CD4-positive, alpha-beta T cell treated with Interferon alpha-2 for 1 hour (primary cell): ENCODE measurements at regions not wholly inside any gene's neighbourhood (a gene's known extent, or its start where the extent isn't known, plus 50 kb on each side); places are given as distances from the start of the nearest gene placed in this dataset.

Experiments
- DNase-seq, 2 donors: peaks; one replicate each; pipeline ENCODE4 v3.0.0-alpha.2; 2020 to 2022

DNA sequence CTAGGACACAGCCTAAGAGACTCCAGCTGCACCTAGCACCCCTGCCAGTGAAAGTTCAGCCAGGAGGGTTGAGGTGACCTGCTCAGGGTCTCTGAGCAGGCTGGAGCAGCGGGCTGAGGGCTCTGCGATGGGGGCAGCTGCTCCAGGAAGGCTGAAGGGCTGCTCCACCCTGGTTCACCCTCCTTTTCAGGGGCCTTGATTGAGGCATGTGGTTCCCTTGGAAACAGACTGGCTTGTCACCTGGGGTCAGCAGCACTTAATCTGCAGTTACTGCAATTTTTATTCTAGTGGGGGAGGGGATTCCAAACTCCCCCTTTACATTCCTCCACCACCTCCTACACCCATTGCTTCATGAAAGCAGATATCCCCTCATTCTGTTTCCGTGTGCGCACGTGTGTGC, 85.3 kb upstream of the UNC5B start:
- no peak for DNase-seq

DNA sequence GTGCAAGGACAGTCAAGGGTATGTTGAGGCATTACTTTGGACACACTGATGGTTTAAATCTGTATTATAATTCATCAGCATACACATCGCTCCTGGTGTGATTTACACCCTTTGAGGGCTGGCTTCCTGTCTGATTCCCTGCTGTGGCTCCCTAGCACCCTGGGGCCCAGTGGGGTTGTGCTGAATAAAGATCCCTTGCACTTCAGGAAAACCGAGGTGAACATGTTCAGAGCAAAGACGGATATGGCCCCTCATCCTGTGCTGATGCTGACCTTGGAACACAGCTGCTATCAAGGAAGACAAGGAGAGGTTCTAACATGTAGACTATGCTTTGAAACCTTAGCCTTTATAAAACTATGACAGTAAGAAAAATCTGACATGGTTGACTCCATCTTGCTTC, 84.6 kb upstream of the UNC5B start:
- no peak for DNase-seq

- no peak for DNase-seq
Measured at GRCh38 chr10:71128311-71128980, 83.9 kb upstream of the UNC5B start.

DNA sequence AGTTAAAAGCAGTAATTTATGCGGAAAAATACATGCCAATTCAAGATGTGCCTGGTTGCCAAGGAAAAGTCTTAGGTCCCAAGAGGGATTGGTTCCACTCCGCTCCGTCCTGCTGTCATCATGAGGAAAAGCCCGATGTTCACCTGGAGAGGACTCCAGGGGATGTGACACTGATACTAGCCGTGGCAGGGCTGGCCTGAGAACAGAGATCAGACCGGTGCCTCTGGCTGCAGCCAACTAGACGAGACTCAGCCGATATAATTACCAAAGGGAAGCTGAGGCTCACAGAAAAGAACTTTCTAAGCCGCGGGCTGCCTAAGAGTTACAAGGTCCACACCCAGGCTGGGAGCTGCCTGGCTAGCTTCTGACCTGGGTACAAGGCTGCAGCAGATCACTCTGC, 81.3 kb upstream of the UNC5B start:
- no peak for DNase-seq

- DNase-seq: no peak
Measured at GRCh38 chr10:71131508-71132088, 80.8 kb upstream of the UNC5B start.

GRCh38 chr10:71132321-71132810, 80.0 kb upstream of the UNC5B start:
- no peak for DNase-seq

GRCh38 chr10:71133710-71134686, 78.4 kb upstream of the UNC5B start:
- DNase-seq: no peak

DNA sequence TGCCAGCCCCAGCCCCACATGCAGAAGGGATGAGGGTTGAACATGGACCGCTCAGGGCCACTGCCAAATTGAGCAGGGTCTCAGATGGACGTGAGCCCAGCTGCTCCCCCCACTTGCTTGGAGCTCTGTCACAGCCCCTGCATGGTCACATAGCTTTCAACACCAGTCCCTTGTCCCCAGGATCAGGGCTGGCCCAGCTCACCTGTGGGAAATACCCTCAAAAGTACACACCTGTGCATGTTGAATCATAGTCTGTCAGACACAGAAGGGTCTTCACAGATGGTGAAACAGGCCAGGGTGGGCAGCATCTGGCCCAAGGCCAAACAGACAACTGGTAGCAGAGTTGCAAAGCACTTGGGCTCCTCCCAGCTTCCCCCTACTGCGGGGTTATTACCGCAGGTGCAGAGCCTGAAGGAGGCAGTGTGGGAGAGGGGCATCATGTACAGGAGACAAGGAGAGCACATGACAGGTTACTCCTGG, 77.6 kb upstream of the UNC5B start:
- DNase-seq: no peak

GRCh38 chr10:71135236-71135635, 77.1 kb upstream of the UNC5B start:
- DNase-seq: no peak

- DNase-seq: no peak
Measured at GRCh38 chr10:71136036-71136721, 76.2 kb upstream of the UNC5B start.

DNA sequence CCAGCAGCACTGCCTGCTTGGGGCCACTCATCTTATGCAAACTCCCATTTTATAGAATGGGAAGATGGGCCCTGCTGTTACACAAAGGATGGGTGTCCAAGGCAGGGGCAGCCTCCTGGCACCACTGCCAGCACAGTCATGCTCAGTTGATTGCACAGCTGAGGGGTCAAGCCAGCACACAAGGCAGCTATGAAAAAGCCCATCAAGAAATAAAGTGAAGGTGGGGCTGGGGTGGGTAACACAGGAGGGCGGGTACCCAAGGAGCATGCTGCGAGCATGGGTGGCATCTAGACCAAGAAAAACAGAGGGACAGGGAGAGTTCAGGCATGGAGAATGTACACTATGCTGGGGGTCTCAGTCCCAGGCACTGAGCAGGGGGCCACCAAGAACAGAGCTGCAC, 74.7 kb upstream of the UNC5B start:
- no peak for DNase-seq

- no peak for DNase-seq
Measured at GRCh38 chr10:71138166-71138830, 74.1 kb upstream of the UNC5B start.

GRCh38 chr10:71141528-71141927, 70.8 kb upstream of the UNC5B start:
- DNase-seq: no peak

DNA sequence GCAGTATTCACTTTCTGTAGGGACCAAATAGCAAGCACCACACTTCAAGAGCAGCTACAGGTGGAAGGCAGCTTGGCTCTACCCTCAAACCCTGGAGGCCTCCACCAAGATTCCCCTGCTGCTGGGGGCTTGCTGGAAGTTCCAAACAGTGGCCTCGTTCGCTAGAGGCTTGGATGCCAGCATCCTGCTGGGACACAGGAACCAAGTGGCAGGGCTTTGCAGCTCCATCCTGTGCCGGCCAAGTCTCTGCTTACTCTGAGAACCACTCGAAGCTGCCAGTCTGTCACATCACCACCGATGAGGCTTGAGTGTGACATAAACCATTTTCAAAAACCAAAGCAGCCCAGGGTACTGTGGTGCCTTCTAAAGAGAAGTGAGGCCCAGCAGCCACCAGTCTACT, 69.2 kb upstream of the UNC5B start:
- no peak for DNase-seq

DNA sequence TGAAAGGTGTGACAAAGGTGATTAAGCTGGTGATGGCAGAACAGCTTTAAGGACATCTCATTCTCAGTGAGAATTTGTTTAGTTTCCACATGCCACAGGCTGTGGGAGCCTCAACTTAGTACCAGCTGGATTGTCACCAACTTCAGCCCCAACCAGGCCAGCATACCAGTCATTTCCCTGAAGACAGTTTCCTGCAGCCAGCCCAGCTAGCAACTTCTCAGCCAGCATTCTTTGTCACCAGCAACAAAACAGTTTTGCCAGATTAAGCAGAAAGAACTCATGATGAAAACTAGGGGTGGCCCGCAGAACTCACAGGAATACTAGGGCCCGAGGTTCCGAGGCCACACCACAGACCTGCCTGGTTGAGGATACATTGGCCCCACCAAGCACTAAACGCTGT, 68.8 kb upstream of the UNC5B start:
- DNase-seq: no peak

DNA sequence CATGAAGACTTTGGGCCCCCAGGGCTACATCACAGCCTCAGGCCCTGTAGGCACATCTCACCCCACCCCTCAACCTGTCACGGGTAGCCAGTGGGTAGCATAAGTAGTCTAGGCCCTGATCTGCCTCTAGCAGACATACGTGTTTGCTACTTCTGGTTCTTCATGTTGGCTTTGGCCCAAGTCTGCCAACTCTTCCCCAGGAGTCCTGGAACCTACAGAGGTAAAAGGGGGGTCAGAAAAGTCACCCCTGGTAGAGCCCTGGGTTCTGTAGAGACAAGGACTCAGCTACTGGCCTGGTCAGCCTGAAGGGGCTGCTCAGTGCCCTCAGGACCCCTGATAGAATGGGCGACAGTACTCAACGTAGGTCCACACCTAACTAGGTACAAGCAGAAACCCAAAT, 67.5 kb upstream of the UNC5B start:
- DNase-seq: no peak

GRCh38 chr10:71145352-71145945, 66.9 kb upstream of the UNC5B start:
- no peak for DNase-seq

GRCh38 chr10:71150796-71151195, 61.6 kb upstream of the UNC5B start:
- DNase-seq: no peak

DNA sequence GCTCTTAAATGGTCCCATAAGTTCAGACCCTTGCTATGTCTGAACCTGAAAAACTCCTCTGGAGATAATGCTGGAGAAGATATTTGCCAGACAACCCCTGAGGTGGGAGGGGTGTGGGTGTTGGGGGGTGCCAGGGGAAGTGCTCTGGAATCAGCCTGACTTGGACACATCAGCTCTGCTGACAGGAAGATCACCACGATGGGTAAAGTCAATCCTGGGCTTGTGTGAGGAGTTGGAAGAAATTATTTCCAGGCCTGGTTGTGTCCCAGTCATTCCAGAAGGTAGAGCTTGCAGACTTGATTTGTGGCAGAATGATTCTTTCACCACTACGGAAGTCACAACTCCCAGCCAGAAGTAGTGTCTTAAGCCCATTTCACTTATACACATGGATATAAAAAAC, 60.3 kb upstream of the UNC5B start:
- no peak for DNase-seq

GRCh38 chr10:71156436-71156835, 55.9 kb upstream of the UNC5B start:
- no peak for DNase-seq

DNA sequence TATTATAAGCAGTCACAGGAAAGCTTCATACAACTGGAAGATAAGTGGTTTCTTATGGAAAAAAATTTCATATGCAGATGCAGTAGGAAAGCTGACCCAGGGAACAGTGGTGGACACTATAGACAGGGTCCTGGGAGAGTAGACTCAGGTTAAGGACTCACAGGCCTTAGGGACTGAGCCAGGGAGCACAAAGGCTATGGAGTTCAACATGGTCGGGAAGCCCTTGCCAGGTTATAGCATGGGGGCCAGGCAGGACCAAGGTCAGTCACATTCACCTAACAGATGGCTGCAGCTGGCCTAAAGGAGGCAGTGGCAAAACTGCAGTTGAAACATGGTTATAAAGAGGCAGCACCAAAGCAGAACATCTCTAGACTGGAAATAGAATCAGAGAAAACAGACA, 54.9 kb upstream of the UNC5B start:
- no peak for DNase-seq

DNA sequence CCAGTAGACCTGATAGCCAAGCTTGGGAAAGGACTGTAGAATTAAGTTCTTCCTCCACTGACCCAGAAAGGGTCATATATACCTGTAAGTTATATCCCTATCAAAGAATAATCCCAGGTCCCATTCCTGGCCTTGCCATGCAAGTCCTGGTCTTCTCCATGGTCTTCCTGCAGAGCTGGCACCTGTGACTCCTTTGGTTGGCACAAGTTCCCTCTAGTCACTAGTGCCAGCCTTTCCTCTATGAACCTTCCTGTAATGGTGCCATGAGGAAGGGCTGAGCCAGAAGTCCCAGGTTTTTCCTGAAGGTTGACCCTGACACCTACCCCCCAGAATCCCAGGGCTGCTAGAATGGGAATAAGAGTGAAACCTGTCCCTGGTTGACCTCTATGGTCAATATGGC, 54.1 kb upstream of the UNC5B start:
- DNase-seq: no peak
